NB4 (cell line): ENCODE measurements at regions not wholly inside any gene's neighbourhood (a gene's known extent, or its start where the extent isn't known, plus 50 kb on each side); places are given as distances from the start of the nearest gene placed in this dataset.

Experiments used
- DNase-seq: peaks from one replicate; pipeline ENCODE4 v3.0.0; 2010; ENCODE audit warnings: low read depth
- H3K4me3 ChIP-seq: one replicate; pipeline ENCODE4 v1.5.1; 2011; ENCODE audit warnings: mild to moderate bottlenecking, low read depth, low read length, moderate library complexity
- MYC ChIP-seq: IDR thresholded peaks from 2 replicates; pipeline ENCODE4 v1.6.1; 2011; ENCODE audit warnings: low read depth, low read length
- POLR2A ChIP-seq: IDR thresholded peaks from 2 replicates; pipeline ENCODE4 v1.6.1; 2011; ENCODE audit warnings: mild to moderate bottlenecking; ENCODE audit not compliant: insufficient read length; ENCODE audit errors: extremely low read depth
- TF ChIP-seq, protein P1 (sequence below): IDR thresholded peaks from one replicate; pipeline ENCODE4 v1.5.1; 2012; ENCODE audit warnings: low read depth, low read length
- TF ChIP-seq, protein P2 (sequence below): IDR thresholded peaks from 2 replicates; pipeline ENCODE4 v1.6.1; 2011; ENCODE audit warnings: low read depth, low read length

DNA sequence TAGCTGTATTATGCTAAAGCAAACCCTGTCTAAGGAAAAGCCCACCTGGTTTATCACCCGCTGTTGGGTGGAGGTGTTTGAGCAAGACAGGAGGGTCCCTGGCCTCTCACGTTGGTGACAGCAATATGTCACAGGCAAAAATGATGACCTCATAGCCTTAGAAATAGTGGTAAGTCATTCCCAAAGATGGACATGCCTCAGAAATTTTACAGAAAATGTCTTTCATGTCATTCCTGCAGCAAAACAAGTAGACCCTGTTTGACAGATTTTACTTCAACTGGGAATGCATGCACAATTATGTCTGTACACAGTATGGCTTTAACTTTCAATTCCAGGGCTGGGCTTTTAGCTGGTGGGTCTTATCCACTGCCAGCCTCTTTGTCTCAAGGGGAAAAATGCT is 362.3 kb upstream of the C2CD4B start:
- H3K4me3 ChIP-seq = no peak overlapping the region
- TF ChIP-seq MYC (no peak), POLR2A (no peak)
- TF ChIP-seq, protein P1, sequence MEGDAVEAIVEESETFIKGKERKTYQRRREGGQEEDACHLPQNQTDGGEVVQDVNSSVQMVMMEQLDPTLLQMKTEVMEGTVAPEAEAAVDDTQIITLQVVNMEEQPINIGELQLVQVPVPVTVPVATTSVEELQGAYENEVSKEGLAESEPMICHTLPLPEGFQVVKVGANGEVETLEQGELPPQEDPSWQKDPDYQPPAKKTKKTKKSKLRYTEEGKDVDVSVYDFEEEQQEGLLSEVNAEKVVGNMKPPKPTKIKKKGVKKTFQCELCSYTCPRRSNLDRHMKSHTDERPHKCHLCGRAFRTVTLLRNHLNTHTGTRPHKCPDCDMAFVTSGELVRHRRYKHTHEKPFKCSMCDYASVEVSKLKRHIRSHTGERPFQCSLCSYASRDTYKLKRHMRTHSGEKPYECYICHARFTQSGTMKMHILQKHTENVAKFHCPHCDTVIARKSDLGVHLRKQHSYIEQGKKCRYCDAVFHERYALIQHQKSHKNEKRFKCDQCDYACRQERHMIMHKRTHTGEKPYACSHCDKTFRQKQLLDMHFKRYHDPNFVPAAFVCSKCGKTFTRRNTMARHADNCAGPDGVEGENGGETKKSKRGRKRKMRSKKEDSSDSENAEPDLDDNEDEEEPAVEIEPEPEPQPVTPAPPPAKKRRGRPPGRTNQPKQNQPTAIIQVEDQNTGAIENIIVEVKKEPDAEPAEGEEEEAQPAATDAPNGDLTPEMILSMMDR = no peak
- TF ChIP-seq, protein P2, sequence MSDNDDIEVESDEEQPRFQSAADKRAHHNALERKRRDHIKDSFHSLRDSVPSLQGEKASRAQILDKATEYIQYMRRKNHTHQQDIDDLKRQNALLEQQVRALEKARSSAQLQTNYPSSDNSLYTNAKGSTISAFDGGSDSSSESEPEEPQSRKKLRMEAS = no peak
- no peak for DNase-seq

DNA sequence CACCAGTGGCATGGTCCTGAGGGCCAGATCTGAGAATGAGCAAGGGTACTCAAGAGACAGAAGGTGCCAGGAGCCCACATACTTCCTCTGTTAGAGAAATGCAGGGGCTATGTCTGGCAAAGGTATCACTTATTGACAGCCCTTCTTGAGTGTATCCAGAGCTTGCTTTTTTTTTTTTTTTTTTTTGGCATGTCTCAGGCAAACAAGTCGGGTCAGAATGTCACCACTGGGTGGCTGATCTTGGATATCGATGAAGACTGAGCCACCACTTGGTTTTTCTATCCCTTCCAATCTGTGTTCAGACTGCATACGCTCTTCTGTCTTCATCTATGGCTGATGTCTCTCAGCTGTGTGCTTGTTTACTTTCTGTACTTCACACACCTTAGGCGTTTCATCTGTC is 363.4 kb upstream of the C2CD4B start:
- no peak overlapping the region for H3K4me3 ChIP-seq
- TF ChIP-seq, protein P2 = no peak
- TF ChIP-seq MYC = no peak
- TF ChIP-seq POLR2A = no peak
- TF ChIP-seq, protein P1 = no peak
- DNase-seq = no peak

DNA sequence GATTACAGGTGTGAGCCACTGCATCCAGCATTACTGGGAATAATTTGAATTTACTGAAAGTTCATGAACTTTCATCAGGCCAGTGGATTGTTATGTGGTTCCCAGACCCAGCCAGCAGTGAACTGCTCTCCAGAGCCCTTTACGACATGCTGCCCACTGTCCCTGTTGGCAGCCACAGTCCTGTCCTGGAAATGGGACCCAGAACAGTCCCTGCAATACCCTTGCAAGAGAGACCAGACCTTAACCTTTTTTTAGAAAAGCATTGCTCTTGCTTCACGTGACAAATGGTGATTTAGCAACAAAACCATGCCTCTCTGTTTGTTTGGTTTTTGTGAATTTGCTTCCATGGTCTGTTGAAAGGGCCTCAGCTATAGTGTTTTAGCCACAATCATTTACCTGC is 367.3 kb upstream of the C2CD4B start:
- TF ChIP-seq, protein P1 = no peak
- TF ChIP-seq MYC (no peak), POLR2A (no peak)
- TF ChIP-seq, protein P2 = no peak
- no peak for DNase-seq
- H3K4me3 ChIP-seq = no peak overlapping the region

DNA sequence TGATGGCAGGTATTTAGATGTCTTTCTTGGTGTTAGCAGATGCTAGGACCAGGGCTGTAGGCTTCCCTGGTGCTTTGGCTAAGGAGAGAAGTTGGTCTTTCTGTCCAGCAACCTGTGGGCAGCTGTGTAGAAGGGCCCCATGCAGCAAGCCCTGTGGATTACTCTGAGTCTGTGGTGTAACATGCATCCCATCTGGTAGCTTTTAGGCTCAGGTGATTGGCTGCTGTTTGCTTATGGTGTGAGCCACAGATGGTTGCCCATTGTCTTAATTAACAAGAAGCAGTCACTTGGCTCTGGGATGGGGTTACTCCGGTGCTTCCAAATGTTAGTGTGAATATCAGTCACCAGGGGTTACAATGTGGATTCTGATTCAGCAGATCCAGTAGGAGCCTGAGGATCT is 368.6 kb upstream of the C2CD4B start:
- DNase-seq = no peak
- TF ChIP-seq, protein P2 = no peak
- TF ChIP-seq, protein P1 = no peak
- TF ChIP-seq MYC (no peak), POLR2A (no peak)
- no peak overlapping the region for H3K4me3 ChIP-seq

DNA sequence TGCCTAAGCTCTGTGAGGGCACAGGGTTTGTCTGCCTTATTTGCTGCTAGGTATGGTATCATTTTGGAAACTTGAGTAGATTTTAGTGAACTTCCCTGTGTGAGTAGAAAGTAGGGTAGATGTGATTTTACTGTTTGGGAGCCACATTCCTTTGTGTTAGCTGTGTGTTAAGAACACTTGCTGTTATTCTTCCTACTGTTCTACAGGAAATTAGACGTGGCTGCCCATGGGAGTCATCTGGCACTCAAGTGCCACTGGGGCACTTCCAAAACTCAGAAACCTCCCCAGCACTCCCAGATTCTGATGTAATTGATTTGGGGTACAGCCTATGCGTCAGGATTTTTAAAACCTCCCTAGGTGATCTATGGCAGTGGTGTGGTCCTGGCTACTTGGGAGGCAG is 369.9 kb upstream of the C2CD4B start:
- TF ChIP-seq, protein P1 = no peak
- TF ChIP-seq, protein P2 = no peak
- no peak for TF ChIP-seq POLR2A
- TF ChIP-seq MYC = no peak
- DNase-seq = no peak
- H3K4me3 ChIP-seq = no peak overlapping the region

DNA sequence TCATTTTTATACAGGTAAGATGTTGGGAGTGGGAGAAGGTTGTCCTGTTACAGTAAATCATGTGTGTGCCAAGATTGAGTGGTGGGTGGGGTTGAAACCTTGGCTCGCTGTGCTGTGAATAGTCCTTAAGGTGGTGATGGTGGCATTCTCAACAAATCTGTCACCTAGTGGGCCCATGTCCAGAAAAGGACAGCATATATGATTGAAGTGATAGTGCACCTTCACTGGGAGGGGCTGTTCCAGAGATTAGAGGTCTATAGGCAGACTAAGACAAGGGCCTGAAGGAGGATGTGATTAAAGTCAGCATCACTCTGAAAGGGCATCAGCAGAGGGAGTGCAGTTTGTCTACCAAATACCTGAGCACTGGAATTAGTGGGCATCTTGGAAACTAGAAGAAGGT is 374.2 kb upstream of the C2CD4B start:
- no peak overlapping the region for H3K4me3 ChIP-seq
- no peak for TF ChIP-seq MYC
- DNase-seq = no peak
